ENCODE measurements at regions not wholly inside any gene's neighbourhood (a gene's known extent, or its start where the extent isn't known, plus 50 kb on each side); places are given as distances from the start of the nearest gene placed in this dataset.
A peak's percentile ranks its signal among the peaks of the same experiment; 100 is the strongest.

DNA sequence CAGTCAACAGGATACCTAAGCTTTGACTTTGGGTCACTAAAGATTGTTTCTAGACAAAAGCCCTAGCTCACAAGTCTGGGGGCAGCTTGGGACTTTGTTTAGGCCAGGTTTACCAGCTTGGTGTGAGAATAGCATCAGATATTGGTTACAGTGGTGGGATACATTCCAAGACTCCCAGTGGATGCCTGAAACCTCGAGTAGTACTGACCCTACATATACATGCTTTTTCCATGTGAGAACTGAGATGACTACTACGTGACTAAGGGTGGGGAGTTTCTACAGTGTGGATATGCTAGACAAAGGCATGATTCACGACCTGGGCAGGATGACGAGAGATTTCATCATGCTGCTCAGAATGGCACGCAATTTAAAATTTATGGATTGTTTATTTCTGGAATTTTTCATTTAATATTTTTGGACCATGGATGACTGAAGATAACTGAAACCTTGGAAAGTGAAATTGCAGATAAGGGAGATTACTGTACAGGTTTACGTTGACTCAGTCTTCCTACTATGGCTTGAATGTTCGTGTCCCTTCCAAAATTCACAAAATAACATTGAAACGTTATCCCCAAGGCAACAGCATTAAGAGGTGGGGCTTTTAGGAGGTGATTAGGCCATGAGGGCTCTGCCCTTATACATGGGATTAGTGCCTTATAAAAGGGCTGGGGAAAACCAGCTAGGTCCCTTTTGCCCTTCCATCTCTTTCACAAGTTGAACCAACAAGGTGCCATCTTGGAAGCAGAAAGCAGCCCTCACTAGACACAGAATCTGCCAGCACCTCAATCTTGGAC lies 50.2 kb upstream of the CTAGE1 start:
- Histone ChIP-seq H3K9me3 (no peaks in the 10 kb centered on the region), H3K27me3 (ENCODE audit: low read depth) (no peaks in the 10 kb centered on the region), H3K36me3 (no peaks in the 10 kb centered on the region), H3K27ac (peak overlapping the region; percentile 50), H3K4me3 (no peak overlapping the region), H3K4me1 (peaks cover 65% of the 10 kb centered on the region)
- no peak for TF ChIP-seq CTCF (IDR thresholded peaks at IDR 0.05)
- ATAC-seq, result no peak
- no peak for DNase-seq
- intact Hi-C loops (cut with DNase I), result no loop called here

- Histone ChIP-seq H3K9me3 (no peaks in the 10 kb centered on the region), H3K4me3 (no peak overlapping the region), H3K36me3 (no peaks in the 10 kb centered on the region), H3K4me1 (peaks cover 65% of the 10 kb centered on the region), H3K27me3 (ENCODE audit: low read depth) (no peaks in the 10 kb centered on the region), H3K27ac (no peak overlapping the region)
- no peak for TF ChIP-seq CTCF (IDR thresholded peaks at IDR 0.05)
- intact Hi-C loops (cut with DNase I), result no loop called here
- ATAC-seq (no peak), DNase-seq (no peak)
Observed at GRCh38 chr18:22468554-22468891, 50.8 kb upstream of the CTAGE1 start.

DNA sequence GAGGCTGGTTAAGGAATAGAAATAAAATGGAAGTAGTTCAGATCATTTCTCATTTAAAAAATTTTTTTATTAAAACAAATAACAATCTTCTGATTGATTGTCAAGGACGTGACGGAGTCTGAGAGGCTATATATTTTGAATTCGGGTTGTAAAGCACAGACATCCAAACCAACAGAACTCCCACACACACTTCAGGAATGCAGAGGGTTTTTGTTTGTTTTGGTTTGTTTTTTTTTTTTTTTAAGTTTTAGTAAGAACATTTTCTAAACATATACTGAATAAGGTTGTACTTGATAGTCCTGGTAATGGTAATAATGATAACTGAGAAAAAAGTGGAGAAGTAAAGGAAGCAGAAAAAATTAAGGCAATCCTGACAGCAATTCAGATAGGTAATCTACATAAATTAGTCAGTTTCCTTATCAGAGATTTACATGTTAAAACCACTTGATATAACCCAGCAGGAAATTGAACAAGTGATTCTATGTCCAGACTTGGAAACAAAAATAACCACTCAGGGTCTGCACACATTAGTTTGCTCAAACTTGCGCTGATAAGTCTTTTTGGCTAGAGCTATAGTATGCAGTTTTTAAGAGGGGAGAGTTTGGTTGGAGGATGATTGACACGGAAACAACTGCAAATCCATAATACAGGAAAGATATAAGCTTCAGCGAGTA lies 51.5 kb upstream of the CTAGE1 start:
- ATAC-seq, result no peak
- peaks cover 65% of the 10 kb centered on the region for H3K4me1 ChIP-seq
- no peak for DNase-seq
- H3K9me3 ChIP-seq, result no peaks in the 10 kb centered on the region
- TF ChIP-seq CTCF (IDR thresholded peaks at IDR 0.05), result no peak
- no peaks in the 10 kb centered on the region for H3K36me3 ChIP-seq
- no peak overlapping the region for H3K27ac ChIP-seq
- intact Hi-C loops (cut with DNase I), result no loop called here
- H3K4me3 ChIP-seq, result no peak overlapping the region
- H3K27me3 ChIP-seq (ENCODE audit: low read depth), result no peaks in the 10 kb centered on the region

DNA sequence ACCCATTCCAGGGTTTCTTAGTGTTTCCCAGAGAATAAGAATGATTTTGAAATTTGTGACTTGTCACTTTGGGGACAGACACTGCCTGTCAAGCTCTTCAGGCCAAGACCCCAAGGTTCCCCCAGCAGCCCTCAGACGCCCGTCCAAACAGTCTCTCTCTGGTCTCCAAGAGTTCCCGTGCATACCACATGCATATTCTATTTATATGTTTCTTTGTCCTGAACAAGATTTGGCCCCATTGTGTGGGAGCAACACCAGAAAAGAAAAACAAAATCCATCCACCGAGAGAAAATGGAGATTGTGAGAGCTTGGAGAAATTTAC lies 52.2 kb upstream of the CTAGE1 start:
- intact Hi-C loops (cut with DNase I), result no loop called here
- no peak for TF ChIP-seq CTCF (IDR thresholded peaks at IDR 0.05)
- Histone ChIP-seq H3K27me3 (ENCODE audit: low read depth) (no peaks in the 10 kb centered on the region), H3K4me1 (peaks cover 65% of the 10 kb centered on the region), H3K36me3 (no peaks in the 10 kb centered on the region), H3K9me3 (no peaks in the 10 kb centered on the region), H3K4me3 (no peak overlapping the region), H3K27ac (peak overlapping the region; percentile 70)
- ATAC-seq, result no peak
- DNase-seq, result no peak

GRCh38 chr18:22470248-22471235 lies 52.8 kb upstream of the CTAGE1 start:
- intact Hi-C loops (cut with DNase I), result no loop called here
- H3K4me1 ChIP-seq, result peaks cover 63% of the 10 kb centered on the region
- no peak for DNase-seq

More at GRCh38 chr18:22470248-22471235, 52.8 kb upstream of the CTAGE1 start:
- H3K4me3 ChIP-seq, result no peak overlapping the region
- H3K9me3 ChIP-seq, result no peaks in the 10 kb centered on the region
- TF ChIP-seq CTCF (IDR thresholded peaks at IDR 0.05), result no peak
- no peaks in the 10 kb centered on the region for H3K36me3 ChIP-seq
- peak; percentile 27 to 43 for ATAC-seq
- no peaks in the 10 kb centered on the region for H3K27me3 ChIP-seq (ENCODE audit: low read depth)
- H3K27ac ChIP-seq, result peak overlapping the region; percentile 70
